Right lobe of liver (tissue), 6 donors: ENCODE measurements at regions not wholly inside any gene's neighbourhood (a gene's known extent, or its start where the extent isn't known, plus 50 kb on each side); places are given as distances from the start of the nearest gene placed in this dataset.
"Not testable (repeated sequence)": the region's sequence is repeated elsewhere in the genome, so short reads cannot be mapped to it uniquely, and the experiment has no call there.

Experiments used
- ATAC-seq, 4 donors: fragments of 200-7000 bp; cut with Tn5 transposase; one replicate each; pipeline ENCODE4 v1.9.1; 2020; ENCODE audit warnings: mild to moderate bottlenecking in 4 of 4, moderate library complexity in 4 of 4
- DNase-seq, 3 donors: peaks; one replicate each; pipeline ENCODE4 v3.0.0-alpha.2; 2020
- H3K27ac ChIP-seq, 3 donors: fragments of 200-600 bp; one replicate each; pipeline ENCODE4 v1.8.0; 2022
- H3K27me3 ChIP-seq, 2 donors: fragments of 200-600 bp; one replicate each; pipeline ENCODE4 v1.8.0; 2022
- H3K36me3 ChIP-seq, 4 donors: fragments of 200-600 bp; sonication (generic) in 1 of 4; one replicate each; pipeline versions ENCODE4 v1.5.1 to v1.8.0; 2017 to 2022; ENCODE audit warnings: control low read depth in 1 of 4
- H3K4me1 ChIP-seq, 4 donors: fragments of 200-600 bp; sonication (generic) in 1 of 4; one replicate each; pipeline versions ENCODE4 v1.5.1 to v1.8.0; 2017 to 2022; ENCODE audit warnings: control low read depth in 1 of 4
- H3K4me3 ChIP-seq, 3 donors: fragments of 200-600 bp; one replicate each; pipeline ENCODE4 v1.8.0; 2022
- H3K9me3 ChIP-seq, 4 donors: fragments of 200-600 bp; sonication (generic) in 1 of 4; one replicate each; pipeline versions ENCODE4 v1.5.1 to v1.8.0; 2017 to 2022; ENCODE audit warnings: control low read depth in 1 of 4
- CTCF ChIP-seq, 4 donors: fragments of 200-600 bp in 3 of 4; fragments of 450-650 bp in 1 of 4; IDR thresholded peaks; one replicate each; pipeline versions ENCODE4 v1.5.1 to v1.8.0; 2016 to 2022; ENCODE audit warnings: antibody characterized with exemption in 4 of 4, mild to moderate bottlenecking in 2 of 4
- POLR2A ChIP-seq: fragments of 450-650 bp; IDR thresholded peaks from one replicate; pipeline ENCODE4 v1.6.1; 2017; ENCODE audit warnings: antibody characterized with exemption, mild to moderate bottlenecking
- WGBS: methylation state at CpG from one replicate; pipeline ENCODE4 v1.1.6; 2018; ENCODE audit warnings: low coverage, low lambda C conversion rate; ENCODE audit not compliant: insufficient coverage; ENCODE audit errors: missing lambda C conversion rate; 5-methylcytosine and 5-hydroxymethylcytosine counted together
- intact Hi-C, 2 donors: fragments of 100-400 bp; cut with DNase I; formaldehyde crosslinking; loops; one replicate each; pipeline versions ENCODE4 v1.11.2 to v1.14.1; 2022
- donor health status: DM: no; HTN: yes; CAD: no.
- donor health status: DM: no; HTN: no; CAD: no.
- donor health status: DM: no; HTN: no; CAD: no.
- donor health status: DM: no; HTN: yes; CAD: no.
- donor health status: DM: no; HTN: yes; CAD: no.

GRCh38 chr5:12876541-12877298 is 972.5 kb upstream of the CTNND2 start:
- DNase-seq = peak in 1 of 3 donors; percentile 55
- intact Hi-C loops = no loop called here
- H3K9me3 ChIP-seq = no peaks in the 10 kb centered on the region

GRCh38 chr5:12870872-12871539 is 966.8 kb upstream of the CTNND2 start:
- Histone ChIP-seq H3K4me3 (no peak overlapping the region), H3K36me3 (no peaks in the 10 kb centered on the region), H3K9me3 (no peaks in the 10 kb centered on the region), H3K4me1 (no peaks in the 10 kb centered on the region), H3K27ac (no peak overlapping the region), H3K27me3 (no peaks in the 10 kb centered on the region)
- WGBS = 21% methylated on average over 1 of the region's 1 CpG
- intact Hi-C loops = no loop called here
- ATAC-seq (peak in 1 of 4 donors; percentile 31), DNase-seq (no peak)
- no peak for TF ChIP-seq CTCF (IDR thresholded peaks at IDR 0.05)

More at GRCh38 chr5:12876541-12877298, 972.5 kb upstream of the CTNND2 start:
- H3K27me3 ChIP-seq = no peaks in the 10 kb centered on the region
- H3K27ac ChIP-seq = no peak overlapping the region
- WGBS = 33% methylated on average over 1 of the region's 1 CpG
- H3K4me1 ChIP-seq = no peaks in the 10 kb centered on the region
- H3K4me3 ChIP-seq = no peak overlapping the region
- no peaks in the 10 kb centered on the region for H3K36me3 ChIP-seq
- ATAC-seq = no peak
- TF ChIP-seq CTCF (IDR thresholded peaks at IDR 0.05) = no peak
- TF ChIP-seq POLR2A = no peak

- Histone ChIP-seq H3K36me3 (no peaks in the 10 kb centered on the region), H3K9me3 (no peaks in the 10 kb centered on the region), H3K27me3 (no peaks in the 10 kb centered on the region), H3K27ac (no peak overlapping the region), H3K4me3 (no peak overlapping the region), H3K4me1 (no peaks in the 10 kb centered on the region)
- DNase-seq = no peak
- TF ChIP-seq POLR2A (no peak), CTCF (IDR thresholded peaks at IDR 0.05) (no peak)
- ATAC-seq = no peak
- intact Hi-C loops = no loop called here
These were observed 961.3 kb upstream of the CTNND2 start for GRCh38 chr5:12865529-12865928.

GRCh38 chr5:12861886-12862654 is 957.8 kb upstream of the CTNND2 start:
- Histone ChIP-seq H3K4me3 (no peak overlapping the region), H3K4me1 (no peaks in the 10 kb centered on the region), H3K9me3 (no peaks in the 10 kb centered on the region), H3K27me3 (no peaks in the 10 kb centered on the region), H3K27ac (no peak overlapping the region), H3K36me3 (no peaks in the 10 kb centered on the region)
- DNase-seq (no peak), ATAC-seq (no peak)
- TF ChIP-seq POLR2A (no peak), CTCF (IDR thresholded peaks at IDR 0.05) (no peak)
- 26% methylated on average over 5 of the region's 7 CpGs for WGBS
- intact Hi-C loops = no loop called here

- H3K9me3 ChIP-seq, H3K36me3 ChIP-seq, intact Hi-C loops, H3K27me3 ChIP-seq, ATAC-seq, H3K27ac ChIP-seq, H3K4me1 ChIP-seq, DNase-seq, H3K4me3 ChIP-seq: not testable (repeated sequence)
- 20% methylated on average over 1 of the region's 1 CpG for WGBS
These were observed 951.9 kb upstream of the CTNND2 start for GRCh38 chr5:12856105-12856504.
